IMR-90 (cell line): ENCODE measurements at regions not wholly inside any gene's neighbourhood (a gene's known extent, or its start where the extent isn't known, plus 50 kb on each side); places are given as distances from the start of the nearest gene placed in this dataset.

ENCODE experiments used
- ATAC-seq: fragments of 200-7000 bp; cut with Tn5 transposase; 2 replicates; pipeline ENCODE4 v1.9.1; 2020; ENCODE audit warnings: low read depth, mild to moderate bottlenecking, moderate library complexity
- BruUV-seq: library from RNA; stranded (reverse); fragments of 400-500 nt; replicated peaks from 2 replicates; lab custom pipeline; 2021; lab: Mats Ljungman, UMichigan
- CTCF ChIA-PET: fragments of 300-600 bp; formaldehyde crosslinking; extraction: SDS; loops from one replicate; lab custom pipeline; 2021; ENCODE audit warnings: antibody characterized with exemption; lab: Yijun Ruan, JAX
- POLR2A ChIA-PET: fragments of 300-600 bp; sonication (Branson Sonifier 250); formaldehyde crosslinking; loops from one replicate; lab custom pipeline; 2022; ENCODE audit warnings: antibody characterized with exemption; ENCODE audit not compliant: unreplicated experiment; lab: Charles Lee
- DNase-seq: peaks from one replicate; pipeline ENCODE4 v3.0.0; 2013
- H2AFZ ChIP-seq: replicated peaks from 2 replicates; pipeline ENCODE3; 2013; ENCODE audit warnings: low read length, mild to moderate bottlenecking; ENCODE audit not compliant: poor library complexity
- H2AK5ac ChIP-seq: 2 replicates; pipeline ENCODE4 v1.6.1; 2013; ENCODE audit warnings: low read depth, low read length, inconsistent platforms
- H2AK9ac ChIP-seq: replicated peaks from 2 replicates; pipeline ENCODE3; 2013; ENCODE audit warnings: mild to moderate bottlenecking, low read depth, low read length, moderate library complexity; ENCODE audit not compliant: poor library complexity
- H2BK120ac ChIP-seq: 2 replicates; pipeline ENCODE4 v1.6.1; 2013; ENCODE audit warnings: low read depth, low read length, inconsistent platforms
- H2BK15ac ChIP-seq: 3 replicates; pipeline ENCODE4 v1.6.1; 2013; ENCODE audit warnings: low read depth, low read length, inconsistent platforms
- H2BK20ac ChIP-seq: 2 replicates; pipeline ENCODE4 v1.6.1; 2013; ENCODE audit warnings: low read depth, mild to moderate bottlenecking, inconsistent platforms, low read length, moderate library complexity
- H2BK5ac ChIP-seq: 2 replicates; pipeline ENCODE4 v1.6.1; 2013; ENCODE audit warnings: mild to moderate bottlenecking, low read depth, low read length, inconsistent platforms; ENCODE audit not compliant: poor library complexity, severe bottlenecking
- H3K14ac ChIP-seq: replicated peaks from 2 replicates; pipeline ENCODE4 v1.6.1; 2013; ENCODE audit warnings: low read depth, low read length, inconsistent platforms
- H3K18ac ChIP-seq: 2 replicates; pipeline ENCODE4 v1.6.1; 2013; ENCODE audit warnings: low read depth, low read length, control low read depth
- H3K23ac ChIP-seq: 2 replicates; pipeline ENCODE4 v1.6.1; 2013; ENCODE audit warnings: low read depth, low read length, inconsistent platforms
- H3K27ac ChIP-seq: 2 replicates; pipeline ENCODE4 v1.5.1; 2013; ENCODE audit warnings: mild to moderate bottlenecking, control low read depth, low read length; ENCODE audit not compliant: insufficient read depth
- H3K27me3 ChIP-seq: 2 replicates; pipeline ENCODE4 v1.6.1; 2013; ENCODE audit warnings: low read length; ENCODE audit not compliant: control insufficient read depth, insufficient read depth
- H3K36me3 ChIP-seq: 2 replicates; pipeline ENCODE4 v1.6.1; 2013; ENCODE audit warnings: low read length, mixed read lengths; ENCODE audit not compliant: control insufficient read depth, insufficient read depth
- H3K4ac ChIP-seq: 2 replicates; pipeline ENCODE4 v1.6.1; 2013; ENCODE audit warnings: low read depth, low read length, inconsistent platforms
- H3K4me1 ChIP-seq: 2 replicates; pipeline ENCODE4 v1.6.1; 2013; ENCODE audit warnings: low read length, mixed read lengths; ENCODE audit not compliant: control insufficient read depth, insufficient read depth
- H3K4me2 ChIP-seq: 2 replicates; pipeline ENCODE4 v1.6.1; 2013; ENCODE audit warnings: low read depth, mild to moderate bottlenecking, control low read depth, low read length, moderate library complexity
- H3K4me3 ChIP-seq: 2 replicates; pipeline ENCODE4 v1.5.1; 2013; ENCODE audit warnings: low read depth, mild to moderate bottlenecking, control low read depth, low read length, moderate library complexity; ENCODE audit not compliant: insufficient read depth
- H3K56ac ChIP-seq: 2 replicates; pipeline ENCODE4 v1.6.1; 2013; ENCODE audit warnings: low read length, inconsistent platforms; ENCODE audit not compliant: insufficient read depth; ENCODE audit errors: extremely low read depth
- H3K79me1 ChIP-seq, 2 experiments: 2 replicates each; pipeline ENCODE4 v1.6.1; 2013; ENCODE audit warnings: low read length in 2 of 2, inconsistent platforms in 1 of 2, low read depth in 1 of 2
- H3K9ac ChIP-seq: 2 replicates; pipeline ENCODE4 v1.6.1; 2013; ENCODE audit warnings: low read depth, low read length, control low read depth
- H3K9me1 ChIP-seq: 2 replicates; pipeline ENCODE4 v1.6.1; 2013; ENCODE audit warnings: low read length, inconsistent platforms; ENCODE audit not compliant: insufficient read depth
- H3K9me3 ChIP-seq: 2 replicates; pipeline ENCODE4 v1.6.1; 2013; ENCODE audit warnings: low read length; ENCODE audit not compliant: control insufficient read depth, insufficient read depth
- H4K20me1 ChIP-seq: 2 replicates; pipeline ENCODE4 v1.6.1; 2013; ENCODE audit warnings: low read length, inconsistent platforms; ENCODE audit not compliant: insufficient read depth
- H4K5ac ChIP-seq: 2 replicates; pipeline ENCODE4 v1.6.1; 2013; ENCODE audit warnings: mild to moderate bottlenecking, low read depth, low read length, control low read depth
- H4K8ac ChIP-seq, 2 experiments: 2 replicates each; pipeline ENCODE4 v1.6.1; 2013; ENCODE audit warnings: low read depth in 2 of 2, low read length in 2 of 2, control low read depth in 1 of 2, inconsistent platforms in 1 of 2
- H4K91ac ChIP-seq: 2 replicates; pipeline ENCODE4 v1.6.1; 2013; ENCODE audit warnings: low read depth, low read length, inconsistent platforms; ENCODE audit not compliant: insufficient read depth
- BHLHE40 ChIP-seq: fragments of 150-350 bp; IDR thresholded peaks from 2 replicates; pipeline ENCODE4 v1.6.1; 2016; ENCODE audit warnings: mild to moderate bottlenecking, low read depth, low read length
- CEBPB ChIP-seq: IDR thresholded peaks from 2 replicates; pipeline ENCODE4 v1.6.1; 2012; ENCODE audit warnings: low read depth, low read length, improper control_type of control experiment
- CHD1 ChIP-seq: IDR thresholded peaks from 2 replicates; pipeline ENCODE4 v1.6.1; 2012; ENCODE audit warnings: low read depth, low read length, improper control_type of control experiment
- FOS ChIP-seq: fragments of 150-350 bp; IDR thresholded peaks from 2 replicates; pipeline ENCODE4 v1.6.1; 2016; ENCODE audit warnings: low read depth, low read length
- MAFK ChIP-seq: IDR thresholded peaks from 2 replicates; pipeline ENCODE4 v1.6.1; 2012; ENCODE audit warnings: low read depth, low read length, improper control_type of control experiment
- MAZ ChIP-seq: IDR thresholded peaks from 2 replicates; pipeline ENCODE4 v1.6.1; 2012; ENCODE audit warnings: low read depth, mild to moderate bottlenecking, low read length, improper control_type of control experiment, moderate library complexity, borderline replicate concordance
- MXI1 ChIP-seq: IDR thresholded peaks from 2 replicates; pipeline ENCODE4 v1.6.1; 2012; ENCODE audit warnings: low read depth, mild to moderate bottlenecking, low read length, moderate library complexity, borderline replicate concordance
- NFE2L2 ChIP-seq: fragments of 150-350 bp; IDR thresholded peaks from 2 replicates; pipeline ENCODE4 v1.6.1; 2016; ENCODE audit warnings: low read depth, mild to moderate bottlenecking, low read length
- POLR2A ChIP-seq: IDR thresholded peaks from 2 replicates; pipeline ENCODE4 v1.6.1; 2012; ENCODE audit warnings: mild to moderate bottlenecking, low read depth, low read length
- RAD21 ChIP-seq: IDR thresholded peaks from 2 replicates; pipeline ENCODE4 v1.6.1; 2012; ENCODE audit warnings: low read length, improper control_type of control experiment
- RCOR1 ChIP-seq: IDR thresholded peaks from 2 replicates; pipeline ENCODE4 v1.6.1; 2012; ENCODE audit warnings: mild to moderate bottlenecking, low read length, improper control_type of control experiment; ENCODE audit not compliant: insufficient replicate concordance
- RFX5 ChIP-seq: IDR thresholded peaks from 2 replicates; pipeline ENCODE4 v1.8.0; 2012; ENCODE audit warnings: low read depth, mild to moderate bottlenecking, low read length, moderate library complexity
- SMC3 ChIP-seq: fragments of 150-350 bp; IDR thresholded peaks from 2 replicates; pipeline ENCODE4 v1.6.1; 2016; ENCODE audit warnings: low read depth, mild to moderate bottlenecking, antibody characterized with exemption, low read length, moderate library complexity
- WGBS, 2 experiments: methylation state at CpG; one replicate each; pipeline versions ENCODE4 v1.1.5 to v1.1.7; 2013; ENCODE audit warnings: missing lambda C conversion rate in 2 of 2; ENCODE audit not compliant: insufficient read length in 1 of 2; ENCODE audit errors: extremely low coverage in 2 of 2; 5-methylcytosine and 5-hydroxymethylcytosine counted together
- dilution Hi-C: fragments of 300-500 bp; cut with HindIII; formaldehyde crosslinking; loops from one replicate; pipeline ENCODE4 v1.14.3; 2018; ENCODE audit warnings: low sequenced_read_pairs; ENCODE audit not compliant: unreplicated experiment
- in situ Hi-C: fragments of 300-500 bp; cut with MboI; formaldehyde crosslinking; loops from 3 replicates; pipeline ENCODE4 v1.14.3; 2019; ENCODE audit warnings: low sequenced_read_pairs, inconsistent platforms, mixed read lengths
- intact Hi-C: fragments of 100-400 bp; cut with micrococcal nuclease; formaldehyde crosslinking; loops from 2 replicates; pipeline ENCODE4 v1.10.0; 2022
- TF ChIP-seq, protein P1 (sequence below): conservative IDR thresholded peaks from 2 replicates; pipeline ENCODE4 v1.5.1; 2012; ENCODE audit warnings: mild to moderate bottlenecking, low read depth, low read length, improper control_type of control experiment
- TF ChIP-seq, protein P2 (sequence below): fragments of 150-350 bp; IDR thresholded peaks from 2 replicates; pipeline ENCODE4 v1.6.1; 2017; ENCODE audit warnings: mild to moderate bottlenecking, antibody characterized with exemption, low read length, low read depth
- TF ChIP-seq, protein P3 (sequence below): fragments of 150-350 bp; IDR thresholded peaks from 2 replicates; pipeline ENCODE4 v1.6.1; 2016; ENCODE audit warnings: low read depth, mild to moderate bottlenecking, low read length, moderate library complexity, borderline replicate concordance

DNA sequence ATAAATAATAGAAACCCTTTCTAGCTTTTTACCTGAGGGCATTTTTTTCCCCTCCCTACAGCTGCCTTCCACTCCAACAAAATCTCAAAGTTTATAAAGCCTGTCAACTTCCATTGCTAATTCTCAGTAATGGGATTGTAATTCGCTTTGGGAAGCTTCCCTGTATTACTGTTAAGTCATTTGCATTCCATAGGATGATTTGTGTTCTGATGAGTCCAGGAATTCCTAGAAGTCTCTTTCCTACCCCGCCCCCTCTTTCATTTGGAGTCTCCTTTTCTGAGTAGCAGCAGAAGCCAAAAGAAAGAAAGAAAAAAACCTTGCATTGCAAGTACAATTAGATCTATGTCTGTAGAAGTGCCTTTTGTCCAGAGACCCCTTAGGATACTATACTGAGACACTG, 1033.3 kb downstream of the IGSF11 start:
- Histone ChIP-seq H2AK9ac (no peak overlapping the region), H3K79me1 (no peaks in the 10 kb centered on the region; a peak in 1 of 4 replicates), H3K23ac (no peak overlapping the region), H2AFZ (no peak overlapping the region), H3K27ac (no peak overlapping the region), H4K20me1 (no peaks in the 10 kb centered on the region), H3K4ac (no peak overlapping the region), H3K9me3 (no peaks in the 10 kb centered on the region), H3K9ac (no peak overlapping the region), H3K4me3 (no peak overlapping the region), H3K56ac (no peak overlapping the region), H2BK20ac (no peak overlapping the region), H2BK5ac (no peak overlapping the region), H3K9me1 (no peaks in the 10 kb centered on the region), H3K18ac (no peak overlapping the region), H4K5ac (no peak overlapping the region), H2BK120ac (no peak overlapping the region), H3K4me2 (no peak overlapping the region), H4K8ac (no peak overlapping the region), H2BK15ac (no peak overlapping the region), H2AK5ac (no peak overlapping the region), H3K14ac (no peak overlapping the region), H3K4me1 (0 out of 2 replicates have a peak, but pooled peaks cover 2% of the 10 kb centered on the region), H3K36me3 (no peaks in the 10 kb centered on the region), H4K91ac (no peak overlapping the region), H3K27me3 (no peaks in the 10 kb centered on the region)
- ChIA-PET CTCF (no interaction called here), POLR2A (no interaction called here)
- no TSS peak for BruUV-seq
- dilution Hi-C loops = no loop called here
- DNase-seq (no peak), ATAC-seq (no peak)
- TF ChIP-seq RFX5 (no peak), SMC3 (no peak), NFE2L2 (no peak), CHD1 (no peak), FOS (no peak), POLR2A (no peak), RAD21 (no peak), RCOR1 (no peak), MXI1 (no peak), MAZ (no peak), MAFK (no peak), BHLHE40 (no peak), CEBPB (no peak)
- TF ChIP-seq, protein P1, sequence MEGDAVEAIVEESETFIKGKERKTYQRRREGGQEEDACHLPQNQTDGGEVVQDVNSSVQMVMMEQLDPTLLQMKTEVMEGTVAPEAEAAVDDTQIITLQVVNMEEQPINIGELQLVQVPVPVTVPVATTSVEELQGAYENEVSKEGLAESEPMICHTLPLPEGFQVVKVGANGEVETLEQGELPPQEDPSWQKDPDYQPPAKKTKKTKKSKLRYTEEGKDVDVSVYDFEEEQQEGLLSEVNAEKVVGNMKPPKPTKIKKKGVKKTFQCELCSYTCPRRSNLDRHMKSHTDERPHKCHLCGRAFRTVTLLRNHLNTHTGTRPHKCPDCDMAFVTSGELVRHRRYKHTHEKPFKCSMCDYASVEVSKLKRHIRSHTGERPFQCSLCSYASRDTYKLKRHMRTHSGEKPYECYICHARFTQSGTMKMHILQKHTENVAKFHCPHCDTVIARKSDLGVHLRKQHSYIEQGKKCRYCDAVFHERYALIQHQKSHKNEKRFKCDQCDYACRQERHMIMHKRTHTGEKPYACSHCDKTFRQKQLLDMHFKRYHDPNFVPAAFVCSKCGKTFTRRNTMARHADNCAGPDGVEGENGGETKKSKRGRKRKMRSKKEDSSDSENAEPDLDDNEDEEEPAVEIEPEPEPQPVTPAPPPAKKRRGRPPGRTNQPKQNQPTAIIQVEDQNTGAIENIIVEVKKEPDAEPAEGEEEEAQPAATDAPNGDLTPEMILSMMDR = no peak
- TF ChIP-seq, protein P2, sequence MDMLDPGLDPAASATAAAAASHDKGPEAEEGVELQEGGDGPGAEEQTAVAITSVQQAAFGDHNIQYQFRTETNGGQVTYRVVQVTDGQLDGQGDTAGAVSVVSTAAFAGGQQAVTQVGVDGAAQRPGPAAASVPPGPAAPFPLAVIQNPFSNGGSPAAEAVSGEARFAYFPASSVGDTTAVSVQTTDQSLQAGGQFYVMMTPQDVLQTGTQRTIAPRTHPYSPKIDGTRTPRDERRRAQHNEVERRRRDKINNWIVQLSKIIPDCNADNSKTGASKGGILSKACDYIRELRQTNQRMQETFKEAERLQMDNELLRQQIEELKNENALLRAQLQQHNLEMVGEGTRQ = no peak
- TF ChIP-seq, protein P3, sequence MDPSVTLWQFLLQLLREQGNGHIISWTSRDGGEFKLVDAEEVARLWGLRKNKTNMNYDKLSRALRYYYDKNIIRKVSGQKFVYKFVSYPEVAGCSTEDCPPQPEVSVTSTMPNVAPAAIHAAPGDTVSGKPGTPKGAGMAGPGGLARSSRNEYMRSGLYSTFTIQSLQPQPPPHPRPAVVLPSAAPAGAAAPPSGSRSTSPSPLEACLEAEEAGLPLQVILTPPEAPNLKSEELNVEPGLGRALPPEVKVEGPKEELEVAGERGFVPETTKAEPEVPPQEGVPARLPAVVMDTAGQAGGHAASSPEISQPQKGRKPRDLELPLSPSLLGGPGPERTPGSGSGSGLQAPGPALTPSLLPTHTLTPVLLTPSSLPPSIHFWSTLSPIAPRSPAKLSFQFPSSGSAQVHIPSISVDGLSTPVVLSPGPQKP = no peak
- no CpG with 5 or more reads among the region's 2 CpGs for WGBS, 2 experiments
- in situ Hi-C loops = no loop called here
- intact Hi-C loops = no loop called here
